NB4 (cell line): ENCODE measurements at regions not wholly inside any gene's neighbourhood (a gene's known extent, or its start where the extent isn't known, plus 50 kb on each side); places are given as distances from the start of the nearest gene placed in this dataset.
"Not testable (repeated sequence)": the region's sequence is repeated elsewhere in the genome, so short reads cannot be mapped to it uniquely, and the experiment has no call there.

Source experiments
- DNase-seq: peaks from one replicate; pipeline ENCODE4 v3.0.0; 2010; ENCODE audit warnings: low read depth
- H3K4me3 ChIP-seq: one replicate; pipeline ENCODE4 v1.5.1; 2011; ENCODE audit warnings: mild to moderate bottlenecking, low read depth, low read length, moderate library complexity
- CTCF ChIP-seq: IDR thresholded peaks from one replicate; pipeline ENCODE4 v1.5.1; 2012; ENCODE audit warnings: low read depth, low read length
- MAX ChIP-seq: IDR thresholded peaks from 2 replicates; pipeline ENCODE4 v1.6.1; 2011; ENCODE audit warnings: low read depth, low read length
- MYC ChIP-seq: IDR thresholded peaks from 2 replicates; pipeline ENCODE4 v1.6.1; 2011; ENCODE audit warnings: low read depth, low read length
- POLR2A ChIP-seq: IDR thresholded peaks from 2 replicates; pipeline ENCODE4 v1.6.1; 2011; ENCODE audit warnings: mild to moderate bottlenecking; ENCODE audit not compliant: insufficient read length; ENCODE audit errors: extremely low read depth

- no peak overlapping the region for H3K4me3 ChIP-seq
- TF ChIP-seq MAX (no peak), CTCF (no peak)
- DNase-seq = no peak
These were observed 1622.3 kb downstream of the CDH8 start for GRCh38 chr16:60413969-60414368.

GRCh38 chr16:60407606-60408005 lies 1628.6 kb downstream of the CDH8 start:
- H3K4me3 ChIP-seq = no peak overlapping the region
- no peak for DNase-seq
- TF ChIP-seq CTCF (no peak), MAX (no peak), MYC (no peak), POLR2A (no peak)

- no peak for DNase-seq
- TF ChIP-seq CTCF (no peak), POLR2A (no peak), MAX (no peak), MYC (no peak)
- no peak overlapping the region for H3K4me3 ChIP-seq
These were observed 1629.2 kb downstream of the CDH8 start for GRCh38 chr16:60407034-60407433.

- TF ChIP-seq MYC = no peak
- no peak for TF ChIP-seq POLR2A
- no peak overlapping the region for H3K4me3 ChIP-seq
- no peak for DNase-seq
These were observed 1631.0 kb downstream of the CDH8 start for GRCh38 chr16:60405286-60405685.

- no peak for TF ChIP-seq MYC
- TF ChIP-seq MAX = no peak
- no peak for TF ChIP-seq POLR2A
- TF ChIP-seq CTCF = no peak
- no peak for DNase-seq
These were observed 1631.8 kb downstream of the CDH8 start for GRCh38 chr16:60404401-60404800.

GRCh38 chr16:60402941-60403340 lies 1633.3 kb downstream of the CDH8 start:
- DNase-seq, H3K4me3 ChIP-seq: not testable (repeated sequence)

More at GRCh38 chr16:60404401-60404800, 1631.8 kb downstream of the CDH8 start:
- H3K4me3 ChIP-seq = no peak overlapping the region

- no peak for DNase-seq
- H3K4me3 ChIP-seq = no peak overlapping the region
- TF ChIP-seq POLR2A (no peak), CTCF (no peak), MYC (no peak), MAX (no peak)
These were observed 1643.9 kb downstream of the CDH8 start for GRCh38 chr16:60392380-60392779.
